ENCODE measurements at regions not wholly inside any gene's neighbourhood (a gene's known extent, or its start where the extent isn't known, plus 50 kb on each side); places are given as distances from the start of the nearest gene placed in this dataset.

DNA sequence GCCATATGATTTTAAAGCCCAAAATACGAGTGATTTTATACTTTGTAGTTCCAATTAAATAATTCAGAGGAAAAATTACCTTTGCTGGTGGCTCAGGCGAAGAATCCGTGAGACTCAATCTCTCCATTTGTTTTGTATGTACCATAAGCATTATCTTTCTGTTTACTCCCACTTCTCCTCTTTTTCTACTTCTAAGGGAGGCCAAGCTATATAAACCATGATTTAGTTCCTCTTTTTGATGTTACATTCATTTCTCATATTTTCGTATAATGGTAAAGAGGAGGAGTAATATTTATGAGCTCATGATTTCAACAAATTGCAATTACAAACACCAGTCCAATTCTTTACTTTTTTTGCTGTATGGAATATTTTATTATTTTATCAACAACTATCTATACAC, 50.6 kb upstream of the TES start:
- no peak for DNase-seq (ENCODE audit: low read depth)
- TF ChIP-seq, protein P1, sequence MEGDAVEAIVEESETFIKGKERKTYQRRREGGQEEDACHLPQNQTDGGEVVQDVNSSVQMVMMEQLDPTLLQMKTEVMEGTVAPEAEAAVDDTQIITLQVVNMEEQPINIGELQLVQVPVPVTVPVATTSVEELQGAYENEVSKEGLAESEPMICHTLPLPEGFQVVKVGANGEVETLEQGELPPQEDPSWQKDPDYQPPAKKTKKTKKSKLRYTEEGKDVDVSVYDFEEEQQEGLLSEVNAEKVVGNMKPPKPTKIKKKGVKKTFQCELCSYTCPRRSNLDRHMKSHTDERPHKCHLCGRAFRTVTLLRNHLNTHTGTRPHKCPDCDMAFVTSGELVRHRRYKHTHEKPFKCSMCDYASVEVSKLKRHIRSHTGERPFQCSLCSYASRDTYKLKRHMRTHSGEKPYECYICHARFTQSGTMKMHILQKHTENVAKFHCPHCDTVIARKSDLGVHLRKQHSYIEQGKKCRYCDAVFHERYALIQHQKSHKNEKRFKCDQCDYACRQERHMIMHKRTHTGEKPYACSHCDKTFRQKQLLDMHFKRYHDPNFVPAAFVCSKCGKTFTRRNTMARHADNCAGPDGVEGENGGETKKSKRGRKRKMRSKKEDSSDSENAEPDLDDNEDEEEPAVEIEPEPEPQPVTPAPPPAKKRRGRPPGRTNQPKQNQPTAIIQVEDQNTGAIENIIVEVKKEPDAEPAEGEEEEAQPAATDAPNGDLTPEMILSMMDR (IDR thresholded peaks at IDR 0.05; ENCODE audit: insufficient read depth, low read depth, low read length, missing control alignments), result no peak
- no peak overlapping the region for H3K4me3 ChIP-seq (ENCODE audit: low read length)

All from epithelial cell of esophagus (primary cell).